ENCODE measurements at regions not wholly inside any gene's neighbourhood (a gene's known extent, or its start where the extent isn't known, plus 50 kb on each side); places are given as distances from the start of the nearest gene placed in this dataset.

DNA sequence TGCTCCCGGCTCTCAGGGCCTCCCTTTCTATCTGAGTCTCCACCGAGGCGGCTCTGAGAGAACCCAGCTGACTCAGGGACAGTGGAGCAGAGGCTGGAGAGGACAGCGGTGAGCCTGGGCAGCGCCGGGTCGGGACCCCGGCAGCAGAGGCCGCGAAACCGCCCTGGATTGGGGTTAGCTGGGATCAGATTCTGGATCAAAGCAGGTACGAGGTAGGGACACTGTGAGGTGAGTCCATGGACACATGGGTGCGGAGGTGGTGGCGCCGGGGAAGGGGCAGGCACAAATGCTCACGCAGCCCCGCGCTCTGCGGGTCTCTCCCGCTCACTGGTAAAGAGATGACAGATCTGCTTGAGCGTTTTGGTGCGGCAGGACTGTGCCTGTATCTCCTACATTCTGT, 146.4 kb upstream of the GGTLC1 start:
- no peak for DNase-seq

DNA sequence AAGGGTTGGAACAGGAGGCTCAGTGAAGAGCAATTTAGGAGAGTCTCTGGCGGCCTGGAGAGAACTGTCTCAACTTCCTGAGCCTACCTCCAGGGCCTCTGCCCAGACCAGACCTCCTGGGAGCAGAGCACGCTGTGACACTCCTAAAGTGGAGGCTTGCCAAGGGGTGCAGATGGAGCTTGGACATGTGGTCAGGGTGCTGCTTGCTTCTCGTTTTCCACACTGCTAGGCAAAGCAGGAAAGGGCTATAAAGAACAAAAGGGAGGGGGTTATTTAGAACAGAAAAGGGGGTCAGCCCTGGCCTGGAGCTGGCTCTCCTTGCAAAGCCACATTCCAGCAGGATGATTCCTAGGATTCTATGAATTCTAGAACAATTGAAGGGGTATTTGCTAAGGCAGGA, 145.7 kb upstream of the GGTLC1 start:
- no peak for DNase-seq

DNA sequence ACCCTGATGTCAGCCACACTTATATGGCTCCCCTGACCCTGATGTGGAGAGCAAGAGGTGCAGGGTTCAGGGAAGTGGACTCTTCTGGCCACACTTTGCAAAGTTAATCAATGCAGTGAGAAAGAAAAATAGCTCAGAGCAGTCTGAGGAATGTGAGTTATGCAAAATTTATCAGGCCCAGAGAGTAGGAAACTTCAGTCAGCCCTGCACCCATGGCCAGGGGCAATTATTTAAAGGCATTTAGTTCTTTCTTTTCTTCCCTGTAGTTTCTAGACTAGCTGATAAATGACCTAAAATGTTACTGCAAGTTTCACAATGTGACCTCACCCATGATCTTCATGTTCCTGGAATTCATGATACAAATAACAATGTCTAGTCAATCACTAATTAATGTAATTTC, 143.7 kb upstream of the GGTLC1 start:
- DNase-seq, result no peak

DNA sequence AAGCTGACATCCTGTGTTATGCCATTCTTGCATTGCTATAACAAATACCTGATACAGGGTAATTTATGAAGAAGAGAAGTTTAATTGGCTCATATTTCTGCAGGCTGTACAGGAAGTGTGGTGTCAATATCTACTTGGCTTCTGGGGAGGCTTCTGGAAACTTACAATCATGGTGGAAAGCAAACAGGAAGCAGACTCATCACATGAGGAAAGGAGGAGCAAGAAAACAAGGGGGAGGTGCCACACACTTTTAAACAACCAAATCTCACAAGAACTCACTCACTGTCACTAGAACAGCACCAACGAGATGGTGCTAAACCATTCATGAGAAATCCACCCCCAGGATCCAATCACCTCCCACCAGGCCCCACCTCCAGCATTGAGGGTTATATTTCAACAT, 143.1 kb upstream of the GGTLC1 start:
- no peak for DNase-seq

DNA sequence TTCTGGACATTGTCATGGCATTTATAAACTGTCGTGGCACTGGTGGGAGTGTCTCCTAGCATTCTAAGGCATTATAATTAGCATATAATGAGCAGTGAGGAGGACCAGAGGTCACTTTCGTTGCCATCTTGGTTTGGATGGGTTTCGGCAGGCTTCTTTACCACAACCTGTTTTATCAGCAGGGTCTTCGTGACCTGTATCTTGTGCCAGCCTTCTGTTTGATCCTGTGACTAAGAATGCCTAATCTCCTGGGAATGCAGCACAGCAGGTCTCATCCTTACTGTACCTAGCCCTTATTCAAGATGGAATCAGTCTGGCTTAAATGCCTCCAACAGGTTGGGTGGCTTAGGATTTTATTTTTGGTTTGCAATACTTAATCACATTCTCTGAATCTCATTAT, 142.7 kb upstream of the GGTLC1 start:
- DNase-seq, result no peak

DNA sequence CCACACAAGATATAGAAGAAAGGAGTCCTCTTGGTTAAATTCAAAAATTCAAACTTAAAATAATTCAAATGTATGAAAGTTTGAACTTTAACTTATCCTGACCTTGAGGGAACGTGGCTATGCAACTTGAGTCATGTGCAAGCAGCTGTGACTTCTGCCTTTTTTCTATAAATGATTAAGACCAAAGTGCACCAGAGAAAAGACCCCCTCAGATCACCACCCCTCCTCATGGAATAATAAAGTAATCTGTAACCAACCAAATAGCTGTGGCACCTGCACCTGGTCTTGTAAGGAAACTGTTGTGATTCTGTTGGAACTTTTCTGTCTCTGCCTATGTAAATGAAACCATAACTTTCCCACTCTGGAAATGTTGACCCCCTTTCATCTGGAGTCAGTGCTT, 141.1 kb upstream of the GGTLC1 start:
- no peak for DNase-seq

DNA sequence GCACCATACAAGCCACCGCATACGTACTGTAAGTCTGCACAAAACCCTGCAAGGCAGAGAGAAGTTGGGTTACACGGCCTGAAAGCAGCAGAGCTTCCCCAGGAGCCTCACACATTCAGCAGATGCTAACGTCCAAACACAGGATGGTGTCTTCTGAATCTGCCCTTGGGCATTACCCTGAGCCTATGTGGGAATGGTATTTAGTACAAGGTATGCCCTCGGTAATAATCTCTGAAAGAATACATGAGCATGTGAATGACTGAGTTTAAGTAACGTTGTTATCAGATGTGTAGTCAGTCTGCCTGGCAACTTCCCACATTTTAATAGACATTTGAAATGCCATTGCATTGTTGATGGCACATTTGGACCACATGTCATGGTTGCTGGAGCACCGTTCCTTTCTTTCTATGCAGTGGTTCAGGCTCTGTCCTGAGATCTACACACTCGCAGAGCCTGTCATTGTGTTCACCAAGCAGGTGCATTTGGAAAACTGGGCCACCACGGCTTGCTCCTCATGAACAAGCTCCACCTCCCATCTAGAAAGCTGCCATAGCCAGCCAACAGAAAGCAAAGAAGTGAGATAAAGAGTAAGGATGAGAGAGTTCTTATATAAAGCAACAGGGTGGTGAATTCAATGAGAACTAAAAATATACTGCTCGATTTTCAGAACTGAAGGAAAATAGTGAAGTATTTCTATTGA, 136.5 kb upstream of the GGTLC1 start:
- no peak for DNase-seq

DNA sequence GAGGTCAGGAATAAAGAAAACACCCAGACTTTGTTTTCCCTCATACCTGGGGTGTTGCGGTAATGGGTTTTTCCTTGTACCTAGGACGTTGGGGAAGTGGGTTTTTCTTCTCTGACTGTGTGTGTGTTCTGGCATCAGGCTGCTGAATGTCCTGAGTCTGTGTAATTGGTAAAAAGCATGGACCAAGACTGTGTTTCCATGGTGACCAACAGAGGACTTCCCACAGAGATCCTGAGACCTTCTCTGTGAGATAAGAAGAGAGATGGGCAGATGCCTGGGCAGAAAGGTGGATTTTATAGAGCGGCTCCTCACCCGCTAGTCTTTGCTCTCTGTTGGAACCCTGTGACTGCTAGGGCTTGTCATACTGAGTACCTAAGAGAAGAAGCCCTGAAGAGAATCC, 135.4 kb upstream of the GGTLC1 start:
- DNase-seq, result no peak

DNA sequence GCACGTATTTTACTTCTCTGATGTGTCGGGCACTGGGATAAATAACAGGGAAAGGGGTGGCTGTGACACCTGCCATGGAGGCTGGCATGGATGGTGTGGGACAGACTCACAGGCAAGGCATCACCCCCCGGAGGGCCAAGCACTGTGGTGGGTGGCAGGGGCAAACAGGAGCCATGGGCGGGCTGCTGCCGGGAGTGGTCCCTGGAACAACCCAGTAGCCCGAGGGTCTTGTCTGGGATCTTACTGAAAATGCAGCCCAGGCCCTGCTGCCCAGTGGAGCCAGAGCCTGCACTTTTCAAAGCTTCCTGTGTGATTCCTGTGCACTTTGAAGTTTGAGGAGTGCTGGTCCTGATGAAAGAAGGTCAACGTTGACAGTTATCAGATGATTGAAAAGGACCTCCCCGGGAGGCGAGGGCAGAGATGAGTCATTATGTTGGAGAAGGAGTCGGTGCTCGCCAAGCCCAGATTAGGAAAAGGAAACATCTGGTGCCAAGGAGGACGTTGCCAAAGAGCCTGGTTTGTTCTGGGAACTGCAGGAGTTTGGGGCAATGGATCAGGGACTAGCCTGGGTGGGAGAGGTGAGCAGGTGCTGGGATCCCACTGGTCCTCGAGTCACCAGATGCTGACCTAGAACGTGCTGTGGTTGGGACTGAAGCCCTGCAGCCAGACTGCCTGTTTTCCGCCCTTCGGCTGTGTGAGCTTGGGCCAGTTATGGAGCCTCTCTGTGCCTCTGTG, 130.0 kb upstream of the GGTLC1 start:
- no peak for DNase-seq

DNA sequence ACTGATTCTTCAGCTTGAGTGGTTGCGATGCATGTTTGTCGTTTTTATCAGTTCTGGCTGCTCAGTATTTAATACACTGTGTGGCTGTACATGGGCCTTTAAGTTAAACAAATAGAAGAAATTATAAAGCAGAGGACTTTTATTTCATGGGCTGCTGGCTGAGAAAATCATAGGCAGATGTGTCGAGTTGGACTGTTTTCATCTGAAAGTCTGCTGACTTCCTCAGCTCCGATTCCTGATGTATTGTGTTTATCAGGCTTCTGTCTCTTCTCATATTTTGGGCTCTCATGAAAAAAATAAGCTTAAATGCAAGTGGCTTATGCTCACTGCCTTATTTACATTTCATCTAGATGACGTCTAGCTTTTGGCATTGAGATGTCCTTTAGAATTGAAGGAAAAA, 129.5 kb upstream of the GGTLC1 start:
- DNase-seq, result no peak

DNA sequence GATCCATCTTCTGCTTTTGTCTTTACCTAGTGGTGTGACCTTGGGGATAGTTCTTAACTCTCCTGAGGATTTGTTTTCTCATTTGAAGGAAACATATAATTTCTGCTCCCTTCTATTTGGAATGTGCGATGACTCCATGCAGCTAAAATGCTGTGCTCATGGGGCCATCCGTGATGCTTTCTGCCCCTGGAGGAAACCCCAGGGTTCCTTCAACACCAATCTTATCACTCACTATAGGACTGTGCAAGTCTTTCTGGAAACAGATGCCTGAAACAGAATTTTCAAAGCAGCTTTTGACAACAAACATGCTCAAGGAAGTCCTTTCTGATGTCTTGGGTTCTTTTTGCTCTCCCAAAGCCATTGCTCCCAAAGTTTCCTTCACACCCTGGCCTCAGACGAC, 128.8 kb upstream of the GGTLC1 start:
- no peak for DNase-seq

DNA sequence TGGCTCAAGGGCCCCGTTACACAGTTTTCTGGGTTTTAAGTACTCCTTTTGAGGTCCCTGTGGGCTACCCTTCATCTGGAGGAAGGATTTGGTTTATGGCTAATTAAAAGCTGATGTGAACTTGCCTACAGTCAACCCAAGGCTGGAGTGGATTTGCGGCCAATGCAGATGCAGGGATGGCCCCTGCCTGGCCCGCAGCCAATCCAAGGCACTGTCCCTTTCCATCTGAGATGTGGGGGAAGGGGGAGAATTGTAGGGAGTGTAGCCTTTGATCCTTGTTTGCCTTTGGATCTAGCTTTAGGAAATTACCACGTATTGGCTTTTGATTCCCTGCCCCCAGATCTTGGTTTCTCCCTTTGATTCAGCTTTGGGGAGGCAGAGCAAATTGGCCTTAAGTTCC, 128.0 kb upstream of the GGTLC1 start:
- peak; percentile 26 for DNase-seq

DNA sequence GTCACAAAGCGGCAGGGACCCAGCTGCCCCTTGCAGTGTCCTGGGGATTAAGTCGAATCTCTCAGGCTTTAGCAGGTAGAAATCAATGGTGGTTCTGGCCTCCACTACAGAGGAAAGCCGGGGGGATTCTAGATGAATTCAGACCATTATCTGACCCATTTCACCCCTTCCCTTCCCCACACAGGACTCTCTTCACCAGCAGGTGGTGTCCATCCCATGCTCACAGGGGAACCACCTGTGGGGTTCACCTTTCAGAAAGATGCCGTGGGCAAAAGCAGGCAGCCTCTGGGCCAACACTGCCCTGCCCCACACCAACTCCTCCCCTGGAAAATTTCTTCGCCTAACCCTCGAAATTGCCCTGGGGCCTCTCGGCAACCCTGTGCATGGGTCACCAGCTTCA, 123.8 kb upstream of the GGTLC1 start:
- no peak for DNase-seq

DNA sequence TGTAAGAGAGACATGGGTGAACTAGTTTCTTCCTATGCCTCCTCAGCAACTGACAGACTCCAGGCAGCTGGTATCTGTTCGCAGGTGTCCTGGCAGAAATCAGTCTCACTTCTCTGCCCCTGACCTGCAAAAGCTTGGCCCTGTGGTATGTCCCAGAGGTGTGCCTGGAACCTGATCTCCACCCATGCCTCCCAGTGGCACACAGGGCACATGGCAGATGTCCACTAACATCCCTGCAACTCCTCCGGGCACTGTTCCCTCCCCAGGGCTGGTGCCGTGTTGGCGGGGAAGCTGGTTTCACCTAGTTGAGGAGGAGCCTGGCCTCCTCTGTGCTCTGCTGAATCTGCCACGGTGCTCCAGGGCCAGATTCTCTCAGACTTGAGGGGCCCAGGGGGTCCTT, 123.3 kb upstream of the GGTLC1 start:
- DNase-seq, result no peak

DNA sequence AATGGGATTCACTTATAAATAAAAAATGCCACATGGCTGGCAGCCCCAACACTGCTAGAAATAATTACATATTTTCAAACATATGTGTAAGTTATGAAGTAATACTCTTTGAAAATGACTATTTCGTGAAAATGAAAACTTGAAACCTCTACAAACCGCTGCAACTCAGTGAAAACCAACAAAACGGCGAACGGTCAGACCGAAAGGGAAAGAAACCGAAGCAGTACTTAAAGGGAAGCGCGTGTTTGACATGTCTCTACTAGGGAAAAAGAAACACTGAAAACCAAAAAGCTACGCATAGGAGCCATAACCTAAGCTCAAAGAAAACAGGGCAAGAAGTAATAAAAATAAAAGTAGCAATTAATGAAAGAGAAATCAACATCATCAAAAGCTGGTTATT, 121.0 kb upstream of the GGTLC1 start:
- DNase-seq, result no peak

DNA sequence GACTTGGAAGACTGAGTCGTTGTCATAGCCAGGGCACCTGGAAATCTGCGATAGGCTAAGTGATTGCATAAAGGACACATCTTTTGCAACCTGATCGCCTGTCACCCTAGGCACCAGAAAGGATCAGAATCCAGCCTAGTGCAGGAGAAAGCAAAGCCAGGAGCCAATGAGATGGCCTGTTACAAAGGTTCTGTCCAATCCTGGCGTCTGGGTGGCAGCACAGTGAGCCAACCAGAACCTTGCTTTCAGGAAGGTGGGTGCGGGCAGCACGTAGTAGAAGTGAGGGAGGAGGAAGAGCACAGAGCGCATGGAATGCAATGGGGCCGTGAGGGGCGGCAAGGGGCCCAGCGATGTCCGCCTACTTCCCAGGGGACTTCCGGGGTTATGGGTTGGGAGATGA, 120.4 kb upstream of the GGTLC1 start:
- no peak for DNase-seq

DNA sequence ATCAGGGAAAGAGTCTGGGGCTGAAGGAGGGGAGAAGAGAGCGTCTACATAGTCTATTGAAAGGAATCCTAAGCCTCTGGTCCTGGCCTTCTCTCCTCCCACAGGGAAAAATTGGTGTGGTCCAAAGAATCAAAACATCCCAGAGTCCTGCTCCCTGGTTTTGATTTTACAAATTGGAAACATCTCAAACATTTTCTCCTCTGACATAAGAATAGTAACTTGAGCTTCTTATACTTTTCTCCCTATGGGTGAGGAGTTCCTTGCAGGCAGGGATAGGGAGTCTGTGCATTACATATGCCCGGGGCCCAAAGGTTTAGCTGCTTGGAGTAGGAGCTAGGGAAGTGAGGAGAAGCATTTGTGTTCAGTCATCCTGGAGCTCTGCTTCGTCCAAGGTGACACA, 120.0 kb upstream of the GGTLC1 start:
- DNase-seq, result no peak

DNA sequence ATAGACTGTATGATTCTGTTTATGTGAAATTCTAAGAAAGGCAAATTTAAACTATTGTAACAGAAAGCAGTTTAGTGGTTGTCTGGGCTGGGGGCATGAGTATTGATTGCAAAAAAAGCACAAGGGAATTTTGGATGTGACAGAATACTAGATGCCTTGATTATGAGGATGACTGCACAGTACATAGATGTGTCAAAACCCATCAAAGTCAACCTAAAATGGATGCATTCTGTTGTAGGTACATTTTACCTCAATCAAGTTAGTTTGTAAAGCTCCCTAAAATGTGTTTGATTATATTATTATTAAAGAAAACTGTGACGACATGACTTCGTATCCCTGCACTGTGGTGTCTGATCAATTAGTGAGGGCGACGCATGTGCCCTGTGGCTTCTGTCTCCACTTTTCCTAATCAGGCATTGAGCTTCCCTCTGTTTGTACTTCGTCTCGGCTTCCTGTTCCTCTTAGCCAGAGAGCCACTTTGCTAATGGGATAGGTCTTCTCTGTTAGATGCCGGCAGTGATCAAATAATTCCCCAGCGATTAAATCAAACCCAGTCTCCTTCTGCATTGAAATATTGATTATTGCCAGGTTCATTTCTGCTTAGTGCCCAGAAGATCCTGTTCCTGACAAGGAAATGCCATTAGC, 118.3 kb upstream of the GGTLC1 start:
- DNase-seq, result no peak

DNA sequence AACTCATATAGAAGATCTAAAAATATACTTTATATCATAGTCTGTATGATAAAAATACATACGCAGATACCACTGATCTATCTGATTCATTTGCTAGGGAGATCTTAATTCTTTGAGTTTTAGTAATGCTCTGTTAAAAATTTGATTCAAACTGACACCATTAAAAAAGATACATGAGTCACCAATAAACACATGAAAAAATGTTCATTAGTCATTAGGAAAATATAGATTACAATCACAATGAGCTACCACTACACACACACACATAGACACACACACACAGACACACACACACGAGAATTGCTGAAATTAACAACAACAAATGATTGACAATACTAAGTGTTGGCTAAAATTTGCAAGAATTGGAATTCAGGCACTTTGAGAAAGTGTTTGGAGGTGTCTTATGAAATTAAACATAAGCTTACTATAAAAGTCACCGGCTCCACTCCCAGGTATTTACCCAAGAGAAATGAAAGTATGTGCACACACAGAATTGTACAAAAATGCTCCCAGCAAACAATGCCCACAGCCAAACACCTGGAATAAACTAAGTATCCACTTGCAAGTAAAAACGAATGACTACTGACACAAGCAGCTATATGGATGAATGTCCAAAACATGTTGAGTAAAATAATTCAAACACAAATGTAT, 117.7 kb upstream of the GGTLC1 start:
- DNase-seq, result no peak

DNA sequence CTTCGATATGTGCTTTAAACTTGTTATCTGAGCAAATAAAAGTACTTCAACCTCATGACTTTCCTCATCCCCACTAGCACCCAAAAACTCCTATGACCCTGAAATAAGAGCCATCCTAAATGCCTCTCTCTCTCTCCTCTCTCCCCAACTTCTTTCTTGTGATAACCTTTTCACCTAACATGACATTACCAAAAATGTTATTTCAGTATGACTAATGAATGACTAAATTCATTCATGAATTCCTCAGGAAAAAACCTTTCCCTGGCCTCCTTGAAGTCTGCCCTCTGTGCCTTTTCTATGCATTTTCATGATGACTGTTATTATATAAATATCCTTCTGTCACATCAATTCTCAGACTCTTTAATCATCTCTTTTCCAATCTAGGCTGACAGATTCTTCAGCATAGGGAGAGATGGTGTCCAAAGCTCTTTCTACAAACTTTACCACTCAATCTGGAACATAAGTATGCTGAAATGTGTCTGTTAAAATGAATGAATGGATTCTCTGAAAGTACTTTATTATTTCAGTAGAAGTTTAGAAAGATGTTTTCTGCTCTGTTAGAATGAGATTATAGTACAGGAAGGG, 114.3 kb upstream of the GGTLC1 start:
- DNase-seq, result no peak

DNA sequence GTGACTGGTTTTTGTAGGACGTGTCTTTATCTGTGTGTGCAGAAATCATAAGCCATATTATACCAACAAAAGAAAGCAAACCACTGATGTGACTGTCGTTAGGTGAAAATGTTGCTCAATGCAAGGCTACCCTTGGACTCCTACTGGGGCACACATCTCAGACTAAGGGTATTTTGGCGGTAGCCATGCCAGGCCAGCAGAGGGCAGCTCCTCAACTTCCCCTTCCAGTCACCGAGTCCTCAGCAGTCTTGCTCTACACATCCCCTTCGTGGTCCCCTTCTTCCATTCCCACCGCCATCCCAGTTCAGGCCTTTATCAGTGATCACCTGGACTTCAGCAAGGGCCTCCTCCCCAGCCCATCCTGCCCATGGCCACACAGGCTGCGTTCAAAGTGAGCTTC, 113.7 kb upstream of the GGTLC1 start:
- no peak for DNase-seq

DNA sequence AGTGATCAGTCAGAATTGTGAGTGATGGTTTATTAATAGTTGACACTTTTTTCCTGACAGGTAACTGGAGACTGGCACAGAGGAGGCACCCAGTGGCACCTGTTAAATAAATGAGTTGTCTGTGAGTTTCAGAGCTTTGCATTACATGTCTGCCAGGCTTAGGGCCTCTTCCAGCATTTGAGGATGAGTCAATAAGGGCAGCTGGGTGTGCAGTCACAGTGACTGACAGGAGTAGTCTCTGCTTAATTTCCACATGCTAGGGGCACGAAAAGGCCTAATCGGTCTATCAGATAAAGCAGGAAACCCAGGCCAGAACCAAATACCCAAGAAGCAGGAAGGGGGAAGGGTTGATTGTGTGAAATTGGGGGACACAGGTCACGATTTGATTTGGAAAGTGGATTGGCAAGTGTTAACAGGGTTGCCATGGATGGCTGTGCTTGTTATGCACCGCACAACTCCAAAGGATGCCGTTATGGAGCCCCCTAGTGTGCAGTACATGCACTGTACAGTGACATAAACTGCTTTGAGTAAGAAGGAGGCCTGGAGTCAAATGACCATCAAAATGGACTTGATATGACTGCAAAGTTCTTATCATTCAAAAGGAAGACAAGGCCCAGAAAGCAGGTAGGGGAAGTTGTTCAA, 111.9 kb upstream of the GGTLC1 start:
- DNase-seq, result no peak

DNA sequence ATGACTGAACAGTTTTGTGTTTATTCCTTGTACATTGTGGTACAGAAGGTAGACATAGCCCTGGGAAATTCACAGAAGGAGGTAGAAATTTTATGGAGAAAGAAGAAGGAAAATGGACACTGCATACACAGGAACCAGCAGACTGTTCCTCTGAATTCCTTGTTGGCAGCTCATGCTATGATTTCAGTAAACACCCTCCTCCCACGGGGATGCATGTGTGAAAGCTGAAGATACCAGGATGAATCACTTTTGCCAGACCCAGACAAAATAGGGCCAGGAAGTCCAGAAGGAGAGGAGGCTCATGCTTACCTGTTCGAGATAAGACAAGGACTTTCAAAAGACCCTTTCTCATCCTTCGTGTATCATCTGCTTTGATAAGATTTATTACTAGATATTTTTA, 110.3 kb upstream of the GGTLC1 start:
- no peak for DNase-seq
